ENCODE measurements at regions not wholly inside any gene's neighbourhood (a gene's known extent, or its start where the extent isn't known, plus 50 kb on each side); places are given as distances from the start of the nearest gene placed in this dataset.

DNA sequence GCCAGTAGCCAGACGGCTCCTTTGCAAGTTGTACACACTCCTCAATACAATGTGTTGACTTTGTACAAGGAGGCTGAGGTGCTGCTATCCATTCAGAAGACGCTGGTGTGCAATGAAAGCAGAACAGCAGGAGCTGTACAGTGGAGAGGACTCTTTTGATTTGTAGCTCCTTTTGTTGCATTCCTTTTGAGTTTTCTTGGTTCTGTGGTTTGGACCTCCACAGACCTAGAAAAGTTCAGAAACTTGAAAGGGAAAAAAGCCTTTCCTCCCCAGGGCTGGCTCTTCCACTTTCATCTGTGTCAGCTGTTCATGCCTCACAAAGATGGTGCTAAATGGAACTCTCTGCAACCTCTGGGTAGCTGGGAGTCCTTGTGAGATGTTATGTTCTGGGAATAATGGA is 117.4 kb downstream of the MAT2B start:
- no peak for DNase-seq (ENCODE audit: low read depth, low spot score)

DNA sequence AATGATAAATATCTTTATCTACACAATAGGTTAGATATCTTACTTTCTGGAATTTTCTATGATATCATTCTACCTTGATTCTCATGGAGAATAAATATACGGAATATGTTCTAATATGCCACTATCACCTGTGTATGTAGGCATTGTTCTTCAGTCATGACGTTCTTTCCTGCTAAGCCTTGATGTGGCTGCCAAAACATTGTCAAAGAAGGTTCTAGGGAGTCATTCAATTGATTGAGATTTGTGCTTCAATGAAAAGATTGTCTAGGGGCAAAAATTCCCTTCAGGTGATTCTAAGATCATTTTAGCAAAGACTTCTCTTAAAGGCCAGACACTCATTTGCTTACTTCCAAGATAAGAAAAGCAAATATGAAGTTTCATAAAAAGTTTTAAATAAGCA is 118.1 kb downstream of the MAT2B start:
- DNase-seq (ENCODE audit: low read depth, low spot score), result no peak

DNA sequence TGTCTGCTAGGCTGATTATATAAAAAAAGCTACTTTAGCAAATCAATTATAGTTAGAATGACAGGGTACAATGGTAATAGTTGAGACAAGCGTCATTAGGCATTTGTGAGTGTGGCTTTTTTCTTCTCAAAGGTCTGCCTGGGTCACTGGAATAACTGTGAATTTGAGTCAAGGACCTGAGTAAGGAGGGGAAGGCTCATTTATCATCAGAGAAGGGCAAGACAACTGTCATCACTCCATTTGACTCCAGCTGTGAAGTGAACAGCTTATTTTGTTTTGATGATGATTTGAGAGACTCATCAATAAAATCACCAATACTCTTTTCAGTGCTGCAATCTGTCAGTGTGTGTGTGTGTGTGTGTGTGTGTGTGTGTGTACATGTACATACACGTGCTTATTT is 118.6 kb downstream of the MAT2B start:
- DNase-seq (ENCODE audit: low read depth, low spot score), result no peak

DNA sequence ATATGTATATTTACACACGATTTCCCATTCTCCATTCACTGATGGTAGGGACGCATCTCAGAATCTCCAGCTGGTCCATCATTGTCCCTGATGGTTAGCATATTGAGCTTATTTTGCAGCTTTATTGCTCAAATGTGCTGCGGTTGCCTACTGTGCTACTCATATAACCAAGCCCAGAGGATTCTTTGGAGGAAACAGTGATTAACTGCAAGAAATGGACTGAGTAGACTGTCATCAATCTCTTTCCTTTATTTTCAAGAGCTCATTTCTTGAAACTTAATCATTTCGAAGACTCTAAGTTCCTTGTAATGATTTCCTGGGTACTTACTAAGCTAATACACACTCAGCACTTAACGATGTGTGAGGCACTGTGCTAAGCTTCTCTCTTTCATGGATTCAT is 119.0 kb downstream of the MAT2B start:
- no peak for DNase-seq (ENCODE audit: low read depth, low spot score)

DNA sequence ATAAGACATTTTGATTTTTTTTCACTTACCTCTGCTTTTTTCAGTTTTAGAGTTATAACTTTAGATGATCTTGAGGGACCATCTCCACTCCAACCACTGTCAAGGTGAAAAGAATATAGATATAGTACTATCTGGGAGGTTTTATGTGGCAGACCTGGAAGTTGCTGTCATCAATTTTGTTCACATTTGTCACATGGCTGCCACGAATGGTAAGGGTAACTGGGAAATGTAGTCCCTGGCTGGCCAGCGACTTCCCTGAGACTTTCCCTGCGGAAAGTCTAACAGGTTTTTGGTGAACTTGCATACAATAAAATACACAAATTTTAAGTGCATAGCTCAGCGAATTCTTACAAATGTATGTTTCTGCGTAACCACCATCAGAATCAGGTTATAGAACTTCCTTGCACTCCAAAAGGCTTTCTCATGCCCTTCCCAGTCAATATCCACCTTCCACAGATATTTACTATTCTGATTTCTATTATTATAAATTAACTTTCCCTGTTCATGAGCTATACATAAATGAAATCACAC is 121.5 kb downstream of the MAT2B start:
- no peak for DNase-seq (ENCODE audit: low read depth, low spot score)

DNA sequence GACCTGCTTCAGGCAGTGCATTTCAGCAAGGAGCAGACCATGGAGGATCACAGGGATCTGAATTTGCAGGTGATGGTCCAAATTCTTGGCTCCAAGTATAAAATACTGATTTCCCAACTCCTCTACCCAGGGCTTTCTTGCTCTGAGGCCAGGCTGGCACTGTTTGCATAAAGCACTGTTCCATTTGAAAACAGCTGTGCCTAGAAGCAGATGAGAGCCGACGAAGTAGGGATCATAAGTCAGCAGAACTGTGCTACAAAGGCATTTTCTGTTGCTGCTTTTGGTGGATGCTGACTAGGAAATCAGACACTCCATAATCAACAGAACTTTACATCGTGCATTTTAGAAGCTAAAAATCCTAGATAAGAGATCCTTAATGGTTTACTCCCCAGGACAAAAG is 126.4 kb downstream of the MAT2B start:
- DNase-seq (ENCODE audit: low read depth, low spot score), result no peak

DNA sequence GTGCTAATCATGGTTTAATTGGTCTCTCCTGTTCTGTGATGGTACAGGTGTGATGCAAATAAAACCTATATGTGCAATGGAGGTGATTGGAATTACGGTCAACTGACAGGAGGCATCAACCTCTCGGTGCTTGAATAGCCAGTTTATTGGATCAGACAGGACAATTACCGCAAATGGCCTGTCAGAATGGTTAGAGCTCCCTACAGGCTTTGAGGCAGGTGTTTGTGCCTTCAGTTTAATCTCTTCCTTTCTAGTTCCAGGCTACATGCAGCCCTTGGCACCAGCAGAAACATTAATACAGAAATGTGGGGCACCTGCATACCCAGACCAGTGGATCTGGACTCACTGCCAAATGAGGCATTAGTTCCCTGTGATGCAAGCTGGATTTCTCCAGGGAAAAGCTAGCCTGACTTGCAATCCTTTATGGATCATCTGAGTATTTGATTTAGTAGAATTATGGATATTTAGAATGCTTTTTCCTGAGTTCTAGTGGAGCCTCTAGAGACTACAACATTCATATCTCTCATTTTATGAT is 128.6 kb downstream of the MAT2B start:
- DNase-seq (ENCODE audit: low read depth, low spot score), result no peak

DNA sequence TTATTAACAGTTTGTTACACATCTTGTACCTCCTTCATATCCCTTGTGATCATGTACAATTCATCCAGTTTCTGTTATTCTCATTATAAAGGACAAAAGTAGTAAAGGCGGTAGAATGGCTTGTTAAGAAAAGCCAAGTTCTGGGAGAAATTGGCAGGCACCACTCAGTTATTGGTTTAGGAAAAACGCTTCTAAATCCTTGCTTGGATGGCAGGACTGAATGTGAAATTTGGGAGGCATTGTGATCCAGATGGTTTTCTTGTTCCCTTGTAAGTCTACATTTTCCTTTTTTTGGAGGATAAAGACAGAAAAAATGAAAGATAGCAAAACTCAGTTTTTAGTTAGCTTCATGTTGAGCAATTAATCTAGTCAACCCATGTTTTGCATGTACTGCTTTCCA is 130.2 kb downstream of the MAT2B start:
- DNase-seq (ENCODE audit: low read depth, low spot score), result no peak

DNA sequence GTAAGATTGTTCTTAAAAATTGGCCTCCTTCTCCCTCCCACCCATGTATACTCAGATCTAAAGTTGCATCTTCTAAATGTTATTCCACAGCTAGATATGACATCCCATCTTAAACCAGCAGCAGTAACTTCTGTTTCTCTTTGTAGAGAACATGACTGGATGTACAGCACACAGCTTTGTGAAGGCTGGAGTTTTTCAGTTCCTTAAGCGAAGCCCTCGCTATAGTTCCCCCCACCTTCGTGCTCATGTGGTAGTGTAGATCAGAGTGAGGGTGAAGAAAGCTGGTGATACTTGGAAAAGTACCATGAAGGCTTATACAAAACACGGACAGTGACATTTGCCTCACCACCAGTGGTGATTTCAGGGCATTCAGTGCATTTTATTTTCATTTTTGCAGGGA is 137.5 kb downstream of the MAT2B start:
- no peak for DNase-seq (ENCODE audit: low read depth, low spot score)

DNA sequence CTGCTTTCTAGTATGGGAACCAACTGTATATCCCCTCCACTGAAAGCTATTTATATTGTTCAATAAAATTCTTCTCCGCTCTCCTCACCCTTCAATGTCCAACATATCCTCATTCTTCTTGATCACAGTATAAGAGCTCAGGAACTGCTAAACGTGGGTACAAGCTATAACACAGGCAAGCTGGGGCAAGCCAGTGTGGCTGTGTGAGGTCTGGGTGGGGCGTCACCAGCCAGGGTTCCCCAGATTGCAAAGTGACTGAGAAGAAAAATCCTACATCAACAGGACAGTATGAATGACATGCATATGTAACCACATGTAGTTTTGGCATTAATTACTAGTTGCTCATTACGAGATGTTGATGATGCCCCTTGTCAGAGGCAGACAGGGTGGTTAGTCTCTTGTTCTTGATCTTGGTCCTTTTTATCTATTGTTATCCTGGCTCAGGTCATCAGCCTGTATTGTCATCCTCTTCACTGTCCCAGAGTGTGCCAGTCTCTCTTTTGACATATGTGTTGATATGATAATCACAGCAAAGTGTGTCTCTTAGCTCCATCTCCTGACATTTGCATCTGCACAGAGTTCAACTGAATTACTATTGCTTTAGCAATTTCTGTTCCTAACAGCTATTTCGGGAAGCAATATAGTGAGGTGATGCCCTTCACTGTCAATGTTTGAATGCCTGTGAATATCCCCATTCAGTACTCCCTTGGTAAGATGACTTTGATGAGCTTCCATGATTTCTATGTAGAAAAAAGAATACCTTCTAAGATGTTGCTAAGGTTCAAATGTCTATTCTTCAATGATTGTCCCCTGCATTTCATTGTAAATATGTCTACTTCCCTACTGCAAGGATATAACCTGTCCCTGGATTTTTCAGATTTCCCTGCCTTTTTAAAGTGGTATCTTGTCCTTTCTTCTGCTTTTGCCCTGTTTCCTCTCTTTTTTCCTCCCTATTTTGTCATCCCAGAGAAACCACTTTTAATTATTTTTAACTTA is 140.3 kb downstream of the MAT2B start:
- no peak for DNase-seq (ENCODE audit: low read depth, low spot score)

DNA sequence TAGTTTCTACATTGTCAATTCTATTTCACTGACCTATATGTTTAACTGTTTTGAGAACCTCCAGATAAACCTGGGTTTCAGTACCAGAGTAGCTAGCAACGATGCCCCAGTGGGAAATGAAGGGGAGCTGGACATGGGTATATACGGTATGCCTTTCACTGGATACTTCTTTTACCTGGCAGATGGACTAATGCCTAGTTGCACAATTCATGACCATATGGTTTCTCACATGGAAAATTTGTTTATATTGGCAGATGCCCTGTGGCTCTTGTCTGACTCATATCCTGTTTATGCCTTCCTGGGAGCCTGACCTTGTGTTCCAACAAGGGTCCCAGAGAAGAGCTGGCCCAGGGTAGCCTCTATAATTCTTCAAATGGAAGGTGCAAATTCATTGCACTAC is 144.1 kb downstream of the MAT2B start:
- no peak for DNase-seq (ENCODE audit: low read depth, low spot score)

DNA sequence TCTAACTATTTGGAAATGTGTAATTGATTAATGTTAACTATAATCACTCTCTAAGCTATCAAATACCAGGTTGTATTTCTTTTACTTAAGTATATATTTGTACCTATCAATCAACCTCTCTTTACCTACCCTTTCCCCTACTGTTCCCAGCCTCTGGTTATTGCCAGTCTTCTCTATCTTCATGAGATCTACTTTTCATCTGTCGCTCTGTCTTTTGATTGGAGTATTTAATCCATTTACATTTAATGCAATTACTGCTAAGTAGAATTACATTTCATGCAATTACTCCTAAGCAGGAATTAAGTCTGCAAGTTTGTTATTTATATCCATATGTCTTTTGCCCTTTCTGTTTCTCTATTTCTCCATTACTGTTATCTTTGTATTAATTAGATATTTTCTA is 148.1 kb downstream of the MAT2B start:
- DNase-seq (ENCODE audit: low read depth, low spot score), result no peak

DNA sequence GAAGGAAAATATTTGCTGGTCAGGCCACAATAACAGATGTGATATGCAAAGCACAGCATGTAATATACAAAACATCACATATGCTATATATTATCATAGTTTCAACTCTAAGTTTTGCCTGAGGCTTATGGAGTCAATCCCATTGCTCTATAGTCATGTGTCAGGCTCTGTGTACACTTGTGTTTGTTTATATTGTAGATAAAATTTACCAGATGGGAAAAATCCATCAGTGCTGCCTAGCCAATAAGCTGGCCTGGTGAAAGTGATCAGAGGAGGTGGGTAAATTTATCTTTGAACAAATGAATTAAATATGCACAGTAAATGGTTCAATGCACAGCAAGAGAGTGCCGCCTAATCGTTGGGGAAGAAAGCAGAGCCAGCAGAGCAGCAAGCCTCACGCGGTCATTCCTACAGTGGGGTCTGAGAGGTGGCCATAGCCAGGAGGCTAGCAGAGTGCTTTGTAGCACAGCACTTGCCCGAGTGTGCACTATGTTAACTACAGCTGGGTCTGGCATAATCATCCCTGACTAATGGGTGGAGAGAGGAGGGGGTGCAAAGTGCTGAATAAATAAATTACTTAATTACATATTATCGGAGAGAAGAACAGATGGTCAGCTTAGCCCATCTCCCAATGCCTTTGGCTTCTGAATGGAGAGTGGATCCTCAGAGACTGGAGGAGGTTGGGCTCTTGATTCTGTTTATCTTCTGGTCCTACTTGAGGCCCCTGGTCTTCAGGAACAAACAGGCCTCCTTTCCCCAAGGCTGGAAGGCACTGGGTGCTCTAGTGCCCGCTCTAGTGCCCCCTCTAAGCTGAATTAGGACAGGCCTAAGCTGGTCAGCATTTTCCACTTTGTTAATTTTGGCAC is 153.5 kb downstream of the MAT2B start:
- no peak for DNase-seq (ENCODE audit: low read depth, low spot score)

DNA sequence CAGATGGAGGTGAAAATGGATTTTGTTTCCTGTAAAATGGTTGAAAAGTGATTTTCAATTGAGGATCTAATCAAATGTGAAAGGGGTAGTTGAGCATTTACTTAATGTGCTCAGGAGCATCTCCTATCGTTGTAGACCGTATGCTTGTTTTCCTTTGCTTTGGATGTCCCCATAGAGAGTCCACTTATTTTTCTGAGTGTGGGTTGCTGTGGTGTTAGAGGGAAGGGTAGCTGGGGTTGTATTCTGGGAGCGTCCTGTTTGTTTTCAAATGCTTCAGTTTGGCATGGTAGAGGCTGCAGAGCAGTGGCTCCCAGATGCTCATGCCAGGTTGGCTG is 154.1 kb downstream of the MAT2B start:
- no peak for DNase-seq (ENCODE audit: low read depth, low spot score)

DNA sequence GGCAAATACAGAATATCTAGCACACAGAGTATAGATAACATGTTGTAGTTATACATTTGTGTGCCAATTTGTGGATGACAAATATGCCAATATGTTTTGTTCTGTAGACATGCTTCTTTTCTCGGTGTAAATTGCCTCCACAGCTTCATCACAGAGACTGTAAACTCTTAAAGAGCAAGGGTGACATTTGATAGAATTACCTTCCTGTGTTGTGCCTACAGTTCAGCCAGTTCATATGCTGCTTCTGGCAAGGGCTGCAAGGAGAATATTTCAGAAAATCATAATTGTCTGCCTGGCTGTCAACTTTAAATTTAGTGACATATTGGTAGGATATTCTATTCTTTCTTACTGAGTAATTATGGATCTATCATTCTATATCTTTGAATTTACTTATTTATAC is 155.1 kb downstream of the MAT2B start:
- no peak for DNase-seq (ENCODE audit: low read depth, low spot score)

DNA sequence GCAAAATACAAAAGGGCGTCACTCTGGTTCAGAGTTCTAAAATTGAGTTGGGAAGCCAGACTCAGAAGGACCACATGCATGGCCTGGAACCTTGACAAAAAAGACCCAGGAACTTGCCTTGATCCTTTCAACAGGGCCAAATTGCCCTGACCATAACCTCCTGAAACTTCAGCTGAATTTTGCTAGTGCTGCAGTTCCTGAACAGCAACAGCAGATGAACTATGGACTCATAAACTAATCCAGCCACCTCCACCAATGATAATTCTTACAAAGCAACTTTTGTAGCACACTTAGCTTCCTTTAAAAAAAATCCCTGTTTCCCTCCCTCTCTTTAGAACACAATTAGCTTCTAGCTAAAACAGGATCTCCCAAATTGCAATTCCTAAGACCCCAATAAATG is 155.9 kb downstream of the MAT2B start:
- DNase-seq (ENCODE audit: low read depth, low spot score), result no peak

DNA sequence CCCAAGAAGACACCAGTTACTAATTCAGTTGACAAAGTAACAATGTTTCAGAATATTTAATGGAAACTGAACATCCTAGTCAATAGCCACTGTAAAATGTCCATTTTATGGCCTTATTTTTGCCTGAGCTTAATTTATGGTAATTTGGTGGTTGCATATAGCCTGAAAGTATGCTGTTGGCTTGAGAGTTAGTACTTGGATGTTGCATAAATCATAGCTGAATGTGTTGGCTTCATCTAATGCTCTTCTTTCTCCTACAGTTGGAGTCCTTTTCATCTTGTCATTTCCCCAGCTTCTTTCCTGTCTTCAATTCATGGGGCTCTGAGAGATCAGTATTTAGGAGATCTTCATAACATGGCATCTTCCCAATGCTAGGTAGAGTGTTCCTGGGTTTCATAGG is 164.6 kb downstream of the MAT2B start:
- no peak for DNase-seq (ENCODE audit: low read depth, low spot score)

DNA sequence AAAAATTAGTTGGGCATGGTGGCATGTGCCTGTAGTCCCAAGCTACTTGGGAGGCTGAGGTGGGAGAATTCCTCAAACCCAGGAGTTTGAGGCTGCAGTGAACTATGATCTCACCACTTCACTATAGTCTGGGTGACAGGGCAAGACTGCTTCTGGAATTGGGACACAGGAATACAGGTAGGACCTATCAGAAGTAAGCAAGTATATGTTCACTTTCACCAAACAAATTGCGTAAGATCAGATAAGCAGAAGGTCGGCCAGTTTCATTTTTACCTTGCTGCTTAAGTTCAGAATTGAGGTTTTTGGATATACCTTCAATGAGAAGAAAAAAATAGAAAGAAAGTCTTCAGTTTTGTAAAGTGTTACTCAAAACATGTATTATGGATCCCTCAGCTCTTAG is 171.7 kb downstream of the MAT2B start:
- no peak for DNase-seq (ENCODE audit: low read depth, low spot score)

DNA sequence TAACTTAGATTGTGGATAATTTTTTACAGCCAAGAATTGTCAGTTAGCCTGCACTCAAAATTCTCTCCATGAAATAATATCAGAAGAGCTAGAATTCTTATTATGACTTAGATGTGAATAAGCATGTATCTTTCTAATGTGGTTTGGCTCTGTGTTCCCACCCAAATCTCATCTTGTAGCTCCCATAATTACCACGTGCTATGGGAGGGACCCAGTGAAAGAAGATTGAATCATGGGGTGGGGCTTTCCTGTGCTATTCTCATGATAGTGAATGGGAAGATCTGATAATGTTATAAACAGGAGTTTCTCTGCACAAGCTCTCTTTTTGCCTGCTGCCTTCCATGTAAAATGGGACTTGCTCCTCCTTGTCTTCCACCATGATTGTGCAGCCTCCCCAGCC is 176.8 kb downstream of the MAT2B start:
- no peak for DNase-seq (ENCODE audit: low read depth, low spot score)

DNA sequence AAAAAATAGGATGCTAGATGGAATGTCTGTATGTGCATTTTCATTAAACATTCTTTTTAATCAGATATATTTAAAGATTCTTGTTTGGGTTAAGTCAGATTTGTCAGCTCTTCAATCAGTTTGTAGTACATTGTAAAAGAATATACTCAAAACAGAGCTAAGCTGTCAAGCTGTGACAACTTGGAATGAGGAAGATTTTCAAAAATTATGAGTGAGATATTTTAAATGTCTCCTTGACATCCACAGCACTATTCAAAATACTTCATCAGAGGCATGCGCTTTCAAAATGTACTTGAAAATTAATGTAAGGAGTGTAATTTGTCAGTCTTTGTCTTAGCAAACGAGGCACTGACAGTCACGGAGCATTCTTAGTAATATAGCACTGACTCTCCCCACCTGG is 182.0 kb downstream of the MAT2B start:
- no peak for DNase-seq (ENCODE audit: low read depth, low spot score)

DNA sequence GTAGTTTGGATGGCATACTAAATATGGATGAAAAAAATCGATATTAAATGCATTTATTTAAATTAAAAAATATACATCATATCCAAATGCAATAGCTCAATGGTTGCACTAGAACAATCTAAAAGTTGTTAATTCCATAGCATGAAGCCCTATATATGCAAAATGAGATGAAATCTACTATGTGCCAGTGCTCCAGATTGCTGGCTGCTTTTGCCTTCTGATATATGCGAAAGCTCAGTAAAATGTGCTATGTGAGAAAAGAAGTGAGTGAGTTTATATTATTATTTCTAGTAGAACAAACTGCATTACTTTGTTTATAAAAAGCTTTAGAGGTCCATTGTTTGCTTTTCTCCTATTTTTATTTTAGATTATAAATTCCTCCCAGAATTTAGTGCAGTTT is 186.7 kb downstream of the MAT2B start:
- DNase-seq (ENCODE audit: low read depth, low spot score), result no peak

DNA sequence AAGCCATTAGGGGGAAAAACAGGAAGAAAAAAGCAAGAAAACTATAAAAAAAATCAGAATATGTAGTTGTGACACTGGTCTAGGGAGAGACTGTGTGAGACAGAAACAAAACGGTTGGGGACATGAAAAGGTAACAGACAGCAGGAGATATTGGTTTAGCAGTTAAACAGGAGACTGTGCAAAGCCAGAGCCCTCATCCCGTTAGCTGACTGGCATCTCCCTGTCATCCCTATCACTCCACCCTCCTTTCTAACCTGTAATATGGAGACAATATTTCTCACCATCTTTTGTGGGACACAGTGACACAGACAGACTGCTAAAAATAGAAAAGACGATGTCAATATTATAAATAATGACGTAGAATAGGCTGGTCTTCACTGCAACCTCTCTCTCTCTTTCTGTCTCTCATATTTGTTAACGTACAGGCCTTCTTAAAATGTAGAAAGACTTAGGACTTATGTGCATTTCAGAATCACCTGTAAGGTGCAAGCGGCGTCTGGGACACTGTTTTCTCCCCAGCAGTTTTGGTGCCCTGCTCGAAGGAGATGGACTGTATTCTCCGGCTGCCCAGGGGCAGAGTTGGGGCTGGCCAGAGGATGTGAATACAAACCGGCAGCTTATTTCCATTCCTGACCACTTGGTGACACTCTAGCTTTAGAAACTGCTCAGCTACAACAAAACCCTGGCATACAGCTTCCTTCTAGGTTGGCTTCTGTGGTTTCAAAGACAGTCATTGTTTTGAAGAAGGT is 190.6 kb downstream of the MAT2B start:
- DNase-seq (ENCODE audit: low read depth, low spot score), result peak; percentile 7

Data from brain pericyte (primary cell).